SK-N-SH (cell line): ENCODE measurements at regions not wholly inside any gene's neighbourhood (a gene's known extent, or its start where the extent isn't known, plus 50 kb on each side); places are given as distances from the start of the nearest gene placed in this dataset.

Source experiments
- CHD2 ChIP-seq: fragments of 150-350 bp; IDR thresholded peaks from 2 replicates; pipeline ENCODE4 v1.6.1; 2018; ENCODE audit warnings: low read length; ENCODE audit not compliant: partially characterized antibody
- JUND ChIP-seq: IDR thresholded peaks from 2 replicates; pipeline ENCODE4 v1.4.0; 2012
- REST ChIP-seq: IDR thresholded peaks from 2 replicates; pipeline ENCODE4 v1.6.1; 2012; ENCODE audit warnings: mild to moderate bottlenecking, low read depth, low read length, moderate library complexity
- TF ChIP-seq, protein P1 (sequence below): fragments of 200-600 bp; sonication (generic); IDR thresholded peaks from 2 replicates; pipeline ENCODE4 v1.6.1; 2017; ENCODE audit warnings: antibody characterized with exemption, mild to moderate bottlenecking, moderate library complexity

DNA sequence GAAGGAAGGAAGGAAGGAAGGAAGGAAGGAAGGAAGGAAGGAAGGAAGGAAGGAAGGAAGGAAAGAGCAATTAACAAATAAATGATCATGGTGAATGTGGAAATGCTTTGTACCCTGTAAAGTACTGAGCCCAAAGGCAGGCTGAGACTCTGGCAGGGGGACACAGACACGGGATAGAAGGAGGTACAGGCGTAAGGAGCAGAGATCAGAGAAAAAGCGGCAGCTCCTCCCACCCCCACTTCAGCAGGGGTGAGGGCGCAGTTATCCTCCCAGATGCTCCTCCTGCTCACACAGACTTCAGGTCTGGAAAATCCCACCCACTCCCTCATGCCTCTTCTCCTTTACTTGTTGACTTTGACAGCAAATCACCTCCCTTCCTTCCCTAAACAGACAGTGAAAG, 464.5 kb downstream of the MATN1 start:
- TF ChIP-seq REST, result no peak
- TF ChIP-seq, protein P1, sequence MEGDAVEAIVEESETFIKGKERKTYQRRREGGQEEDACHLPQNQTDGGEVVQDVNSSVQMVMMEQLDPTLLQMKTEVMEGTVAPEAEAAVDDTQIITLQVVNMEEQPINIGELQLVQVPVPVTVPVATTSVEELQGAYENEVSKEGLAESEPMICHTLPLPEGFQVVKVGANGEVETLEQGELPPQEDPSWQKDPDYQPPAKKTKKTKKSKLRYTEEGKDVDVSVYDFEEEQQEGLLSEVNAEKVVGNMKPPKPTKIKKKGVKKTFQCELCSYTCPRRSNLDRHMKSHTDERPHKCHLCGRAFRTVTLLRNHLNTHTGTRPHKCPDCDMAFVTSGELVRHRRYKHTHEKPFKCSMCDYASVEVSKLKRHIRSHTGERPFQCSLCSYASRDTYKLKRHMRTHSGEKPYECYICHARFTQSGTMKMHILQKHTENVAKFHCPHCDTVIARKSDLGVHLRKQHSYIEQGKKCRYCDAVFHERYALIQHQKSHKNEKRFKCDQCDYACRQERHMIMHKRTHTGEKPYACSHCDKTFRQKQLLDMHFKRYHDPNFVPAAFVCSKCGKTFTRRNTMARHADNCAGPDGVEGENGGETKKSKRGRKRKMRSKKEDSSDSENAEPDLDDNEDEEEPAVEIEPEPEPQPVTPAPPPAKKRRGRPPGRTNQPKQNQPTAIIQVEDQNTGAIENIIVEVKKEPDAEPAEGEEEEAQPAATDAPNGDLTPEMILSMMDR, result no peak
- no peak for TF ChIP-seq JUND
- no peak for TF ChIP-seq CHD2
